ENCODE measurements at regions not wholly inside any gene's neighbourhood (a gene's known extent, or its start where the extent isn't known, plus 50 kb on each side); places are given as distances from the start of the nearest gene placed in this dataset.
A peak's percentile ranks its signal among the peaks of the same experiment; 100 is the strongest.

DNA sequence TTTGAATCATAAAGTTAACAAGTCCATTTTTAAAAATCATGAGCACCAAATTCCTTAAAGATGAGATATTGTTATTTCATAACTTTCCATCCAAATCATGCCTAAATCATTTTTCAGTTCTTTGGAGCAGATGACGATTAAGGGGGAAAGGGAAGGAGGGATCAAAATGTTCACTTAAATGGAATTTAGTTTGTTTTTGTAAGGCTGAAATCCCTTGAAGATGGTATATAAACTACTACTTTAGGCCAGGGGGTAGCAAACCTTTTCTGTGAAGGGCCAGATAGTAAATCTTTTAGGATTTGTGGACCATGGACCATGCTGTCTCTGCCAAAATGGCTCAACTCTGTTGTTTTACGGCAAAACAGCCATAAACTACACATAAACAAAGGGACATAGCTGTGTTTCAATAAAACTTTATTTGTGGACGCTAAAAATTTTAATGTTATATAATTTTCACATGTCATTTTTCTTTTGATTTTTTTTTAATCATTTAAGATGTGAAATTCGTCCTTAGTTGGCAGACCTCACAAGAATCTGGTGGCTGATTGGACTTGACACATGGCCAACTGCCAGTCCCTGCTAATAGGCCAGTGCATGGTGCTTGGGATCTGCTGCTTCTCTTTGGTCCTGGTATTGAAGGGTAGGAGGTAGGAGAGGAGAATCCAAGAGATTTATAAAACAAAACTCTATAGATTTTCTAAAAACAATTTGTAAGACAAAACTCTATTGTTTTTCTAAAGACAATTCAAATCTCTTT, 52.0 kb upstream of the RTN4 start:
- Histone ChIP-seq H3K27me3 (replicated peaks in 2 of 5; ENCODE audit: control insufficient read depth in 4 of 5, insufficient read depth in 5 of 5, low read length in 4 of 5) (no peaks in the 10 kb centered on the region), H3K9me3 (ENCODE audit: control extremely low read depth in 1 of 5, control insufficient read depth in 4 of 5, insufficient read depth in 2 of 5, low read depth in 1 of 5, low read length in 4 of 5) (no peaks in the 10 kb centered on the region), H3K4me3 (ENCODE audit: control insufficient read depth in 1 of 7, extremely low read depth in 1 of 7, insufficient read depth in 4 of 7, low read depth in 2 of 7, low read length in 6 of 7) (no peak overlapping the region), H3K27ac (ENCODE audit: insufficient read depth in 1 of 2, low read depth in 1 of 2, low read length in 2 of 2, poor library complexity in 1 of 2, severe bottlenecking in 2 of 2) (no peak overlapping the region), H3K36me3 (ENCODE audit: control insufficient read depth in 4 of 4, insufficient read depth in 4 of 4, low read length in 3 of 4) (no peaks in the 10 kb centered on the region), H3K4me1 (ENCODE audit: control extremely low read depth in 1 of 4, control insufficient read depth in 4 of 4, insufficient read depth in 4 of 4, low read length in 3 of 4) (peaks cover 6 to 31% (median 14%) of the 10 kb centered on the region in 4 experiments)
- WGBS (ENCODE audit: insufficient coverage) = no CpG with 5 or more reads among the region's 4 CpGs
- CTCF ChIA-PET = interaction anchor here (1.0 to 1.7 kb wide), 2 partner anchors 10 to 20 kb away, joined by 3 read pairs; no protein-coding TSS in a partner anchor
- POLR2A ChIA-PET = no interaction called here
- DNase-seq = no peak

DNA sequence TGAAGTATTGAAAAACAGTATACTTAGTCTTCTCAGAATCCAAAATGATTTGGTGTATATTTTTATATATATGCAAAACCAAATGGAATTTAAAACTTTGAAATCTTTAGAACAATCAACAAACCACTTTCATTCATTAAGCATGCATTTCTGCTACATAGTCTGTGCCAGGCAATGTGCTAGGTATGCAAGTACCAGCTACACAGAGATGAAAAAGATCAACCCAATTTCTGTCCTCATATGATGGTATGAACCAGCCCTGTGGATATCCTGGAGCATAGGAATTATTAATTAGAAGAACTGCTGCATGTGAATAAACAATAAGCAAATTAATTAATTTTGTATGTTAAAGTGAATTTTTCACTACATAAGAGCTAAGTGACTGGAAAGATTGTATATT, 51.2 kb upstream of the RTN4 start:
- Histone ChIP-seq H3K9me3 (ENCODE audit: control extremely low read depth in 1 of 5, control insufficient read depth in 4 of 5, insufficient read depth in 2 of 5, low read depth in 1 of 5, low read length in 4 of 5) (no peaks in the 10 kb centered on the region), H3K4me1 (ENCODE audit: control extremely low read depth in 1 of 4, control insufficient read depth in 4 of 4, insufficient read depth in 4 of 4, low read length in 3 of 4) (peaks cover 6 to 31% (median 14%) of the 10 kb centered on the region in 4 experiments), H3K27ac (ENCODE audit: insufficient read depth in 1 of 2, low read depth in 1 of 2, low read length in 2 of 2, poor library complexity in 1 of 2, severe bottlenecking in 2 of 2) (no peak overlapping the region), H3K36me3 (ENCODE audit: control insufficient read depth in 4 of 4, insufficient read depth in 4 of 4, low read length in 3 of 4) (no peaks in the 10 kb centered on the region), H3K27me3 (replicated peaks in 2 of 5; ENCODE audit: control insufficient read depth in 4 of 5, insufficient read depth in 5 of 5, low read length in 4 of 5) (no peaks in the 10 kb centered on the region), H3K4me3 (ENCODE audit: control insufficient read depth in 1 of 7, extremely low read depth in 1 of 7, insufficient read depth in 4 of 7, low read depth in 2 of 7, low read length in 6 of 7) (no peak overlapping the region)
- ChIA-PET POLR2A (no interaction called here), CTCF (interaction anchor here (1.0 to 1.7 kb wide), 3 partner anchors 11 to 53 kb away, joined by 3 to 6 read pairs (median 3); no protein-coding TSS in a partner anchor)
- DNase-seq = no peak

DNA sequence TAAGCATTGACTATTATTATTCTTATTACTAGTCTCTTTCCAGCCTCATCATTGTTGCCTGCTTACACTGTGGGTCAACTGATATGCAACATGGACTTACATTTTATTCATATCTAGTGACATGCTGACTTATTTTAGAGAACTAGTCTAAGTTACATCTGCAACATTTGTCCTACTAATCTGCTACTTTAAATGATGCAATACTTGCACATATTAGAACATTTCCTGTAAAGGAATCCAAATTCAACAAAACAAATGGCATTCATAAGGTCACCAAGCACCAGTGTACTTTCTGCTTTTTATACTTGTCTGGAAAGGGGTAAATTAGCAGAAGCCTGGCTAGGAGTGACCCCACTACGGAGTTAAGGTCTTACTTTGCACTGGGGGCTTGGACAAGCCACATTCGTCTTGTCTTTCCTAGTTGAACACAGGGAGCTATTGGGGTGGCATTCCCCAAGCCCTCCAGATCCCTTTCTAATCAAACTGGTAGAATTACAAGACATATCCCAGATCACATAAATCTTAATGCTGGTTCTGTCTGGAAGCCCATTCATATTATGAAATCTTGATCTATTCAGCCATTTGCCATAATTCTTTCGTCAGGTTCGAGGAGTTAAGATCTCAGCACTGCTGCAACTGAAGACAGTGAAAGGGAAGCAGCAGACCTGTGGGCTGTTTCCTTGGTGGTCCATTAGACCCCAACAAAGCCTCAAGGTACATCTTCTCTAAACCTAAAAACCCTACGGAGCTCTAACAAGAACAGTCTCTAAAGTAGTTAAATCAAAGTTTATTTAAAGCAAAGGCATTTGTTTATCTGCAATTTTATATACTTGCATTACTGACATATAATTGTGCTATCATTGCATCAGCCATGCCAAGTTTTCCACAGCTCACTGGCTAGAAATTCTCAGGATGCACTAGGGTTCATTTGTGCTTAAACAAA, 49.9 kb upstream of the RTN4 start:
- Histone ChIP-seq H3K36me3 (ENCODE audit: control insufficient read depth in 4 of 4, insufficient read depth in 4 of 4, low read length in 3 of 4) (no peaks in the 10 kb centered on the region), H3K9me3 (ENCODE audit: control extremely low read depth in 1 of 5, control insufficient read depth in 4 of 5, insufficient read depth in 2 of 5, low read depth in 1 of 5, low read length in 4 of 5) (no peaks in the 10 kb centered on the region), H3K4me1 (ENCODE audit: control extremely low read depth in 1 of 4, control insufficient read depth in 4 of 4, insufficient read depth in 4 of 4, low read length in 3 of 4) (peaks cover 6 to 28% (median 14%) of the 10 kb centered on the region in 4 experiments), H3K4me3 (ENCODE audit: control insufficient read depth in 1 of 7, extremely low read depth in 1 of 7, insufficient read depth in 4 of 7, low read depth in 2 of 7, low read length in 6 of 7) (no peak overlapping the region), H3K27me3 (replicated peaks in 2 of 5; ENCODE audit: control insufficient read depth in 4 of 5, insufficient read depth in 5 of 5, low read length in 4 of 5) (no peaks in the 10 kb centered on the region), H3K27ac (ENCODE audit: insufficient read depth in 1 of 2, low read depth in 1 of 2, low read length in 2 of 2, poor library complexity in 1 of 2, severe bottlenecking in 2 of 2) (no peak overlapping the region)
- WGBS (ENCODE audit: insufficient coverage) = 94% methylated on average over 4 of the region's 5 CpGs
- peak in 2 of 3 donors; percentile 34 to 42 for DNase-seq
- CTCF ChIA-PET = interaction anchor here (1.4 to 1.7 kb wide), 2 partner anchors 12 to 52 kb away, joined by 3 to 6 read pairs; no protein-coding TSS in a partner anchor
- POLR2A ChIA-PET = no interaction called here
